Adrenal gland (tissue), 5 donors: ENCODE measurements at regions not wholly inside any gene's neighbourhood (a gene's known extent, or its start where the extent isn't known, plus 50 kb on each side); places are given as distances from the start of the nearest gene placed in this dataset.
"Not testable (repeated sequence)": the region's sequence is repeated elsewhere in the genome, so short reads cannot be mapped to it uniquely, and the experiment has no call there.

Source experiments
- CTCF ChIP-seq, 6 experiments: fragments of 450-650 bp in 4 of 6; fragments of 200-600 bp in 2 of 6; sonication (generic) in 1 of 6; IDR thresholded peaks; 1 replicate in 5 of 6; 2 replicates in 1 of 6; pipeline versions ENCODE4 v1.5.1 to v1.8.0; 2016 to 2021; ENCODE audit warnings: antibody characterized with exemption in 6 of 6, mild to moderate bottlenecking in 2 of 6, moderate library complexity in 1 of 6
- POLR2A ChIP-seq, 2 donors: fragments of 450-650 bp; IDR thresholded peaks; one replicate each; pipeline ENCODE4 v1.6.1; 2017; ENCODE audit warnings: antibody characterized with exemption in 2 of 2, mild to moderate bottlenecking in 2 of 2, moderate library complexity in 1 of 2
- donor health status: DM: no; HTN: no; CAD: no.

- not testable (repeated sequence) for TF ChIP-seq CTCF, POLR2A (IDR thresholded peaks at IDR 0.05)
Observed at GRCh38 chr7:56882318-56882717, 249.9 kb downstream of the ZNF479 start.
